HG03565 (cell line): ENCODE measurements at regions not wholly inside any gene's neighbourhood (a gene's known extent, or its start where the extent isn't known, plus 50 kb on each side); places are given as distances from the start of the nearest gene placed in this dataset.
"Not testable (repeated sequence)": the region's sequence is repeated elsewhere in the genome, so short reads cannot be mapped to it uniquely, and the experiment has no call there.

ENCODE experiments used
- ATAC-seq: cut with Tn5 transposase; IDR thresholded peaks from one replicate; pipeline ENCODE4 v1.9.1; 2021; ENCODE audit warnings: mild to moderate bottlenecking, moderate library complexity; ENCODE audit not compliant: unreplicated experiment

DNA sequence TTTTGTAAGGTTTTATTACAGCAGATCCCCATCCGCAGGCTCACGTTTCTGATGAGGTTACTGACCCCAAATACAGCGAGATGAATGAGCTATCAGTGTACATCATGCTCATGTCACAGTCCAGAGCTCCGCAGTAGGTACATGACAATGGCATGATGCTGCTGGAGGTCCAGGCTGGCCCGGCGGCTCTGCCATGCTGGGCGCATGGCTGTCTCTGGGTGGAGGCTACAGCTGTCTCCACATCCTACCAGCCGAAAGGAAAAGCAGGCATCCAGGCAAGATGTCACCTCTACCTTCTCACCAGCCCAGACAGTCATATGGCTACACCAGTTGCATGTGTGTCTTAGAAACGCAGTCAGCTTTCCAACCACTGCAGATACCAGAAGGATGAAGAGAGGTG lies 90.9 kb upstream of the RNF32 start:
- no peak for ATAC-seq

DNA sequence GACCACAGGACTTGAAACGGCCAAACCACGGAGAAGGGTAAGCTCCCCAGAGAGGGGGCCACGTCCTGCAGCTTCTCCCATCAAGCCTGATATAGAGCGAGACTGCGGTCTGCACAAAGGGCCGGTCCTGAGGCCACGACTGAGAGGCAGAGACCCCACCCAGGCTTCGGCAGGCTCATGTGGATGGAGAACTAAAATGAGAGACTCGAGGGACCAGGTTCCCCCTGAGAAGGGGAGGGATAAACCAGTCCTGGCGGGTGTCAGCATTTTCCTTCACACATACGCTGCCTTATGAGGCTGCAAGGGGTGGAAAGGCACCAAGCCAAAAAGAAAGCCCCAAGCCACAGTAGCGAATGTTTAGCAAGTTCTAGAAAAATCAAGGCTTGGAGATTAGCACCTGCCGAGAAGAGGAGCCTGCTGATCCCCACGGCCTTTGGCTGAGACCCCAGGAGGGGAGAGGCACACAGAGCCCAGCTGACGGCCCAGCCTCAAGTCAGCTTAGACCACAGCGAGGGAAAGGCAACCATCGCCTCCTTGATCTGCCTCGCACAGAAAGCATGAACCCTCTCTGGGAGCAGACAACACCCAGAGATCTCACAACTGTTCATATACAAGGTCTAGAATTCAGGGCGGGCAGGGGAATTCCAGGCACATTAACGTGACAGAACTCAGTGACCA lies 92.6 kb upstream of the RNF32 start:
- ATAC-seq: no peak

GRCh38 chr7:156545979-156546378 lies 94.6 kb upstream of the RNF32 start:
- ATAC-seq: no peak

- ATAC-seq: no peak
These were observed 95.5 kb upstream of the RNF32 start for GRCh38 chr7:156544919-156545715.

DNA sequence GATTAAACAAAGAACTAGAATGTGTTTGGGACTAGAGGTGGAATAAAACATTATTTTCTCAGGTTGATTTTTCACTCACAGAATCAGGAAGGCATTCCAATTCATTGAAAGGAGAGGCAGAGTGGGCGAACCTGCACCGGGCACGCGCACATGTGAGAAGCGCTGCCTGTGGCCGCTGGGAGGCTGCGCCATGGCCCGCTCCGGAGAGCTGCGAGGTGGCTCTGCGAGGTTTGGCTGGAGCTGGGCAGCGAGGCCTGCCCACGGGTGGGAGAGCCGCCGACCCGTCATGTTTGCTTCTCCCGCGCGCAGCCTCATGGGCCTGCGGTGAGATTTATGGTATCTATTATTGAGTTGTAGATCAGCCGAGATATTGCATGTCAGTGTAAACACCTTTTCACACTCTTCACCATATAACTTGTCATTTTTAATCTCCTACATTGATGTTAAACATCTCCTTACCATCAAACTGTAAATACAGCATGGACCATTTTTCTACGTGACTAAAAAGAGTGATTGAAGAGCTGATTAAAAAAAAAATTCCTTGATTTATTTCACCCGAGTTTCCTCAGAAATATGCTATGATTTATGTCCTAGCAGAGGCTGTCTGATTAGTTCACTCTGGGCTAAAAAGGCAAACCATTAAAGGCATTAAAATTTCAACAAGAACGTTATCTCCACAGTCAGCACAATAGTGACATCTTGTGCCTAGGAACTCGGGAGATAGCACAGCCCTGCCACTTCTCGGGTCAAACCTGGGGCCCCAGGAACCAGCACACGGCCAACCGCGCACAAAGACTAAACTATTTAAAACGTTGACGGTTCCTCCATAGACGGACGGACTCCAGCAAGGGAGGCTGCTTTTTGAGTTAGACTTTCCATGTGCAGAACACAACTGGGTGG lies 96.6 kb upstream of the RNF32 start:
- no peak for ATAC-seq

DNA sequence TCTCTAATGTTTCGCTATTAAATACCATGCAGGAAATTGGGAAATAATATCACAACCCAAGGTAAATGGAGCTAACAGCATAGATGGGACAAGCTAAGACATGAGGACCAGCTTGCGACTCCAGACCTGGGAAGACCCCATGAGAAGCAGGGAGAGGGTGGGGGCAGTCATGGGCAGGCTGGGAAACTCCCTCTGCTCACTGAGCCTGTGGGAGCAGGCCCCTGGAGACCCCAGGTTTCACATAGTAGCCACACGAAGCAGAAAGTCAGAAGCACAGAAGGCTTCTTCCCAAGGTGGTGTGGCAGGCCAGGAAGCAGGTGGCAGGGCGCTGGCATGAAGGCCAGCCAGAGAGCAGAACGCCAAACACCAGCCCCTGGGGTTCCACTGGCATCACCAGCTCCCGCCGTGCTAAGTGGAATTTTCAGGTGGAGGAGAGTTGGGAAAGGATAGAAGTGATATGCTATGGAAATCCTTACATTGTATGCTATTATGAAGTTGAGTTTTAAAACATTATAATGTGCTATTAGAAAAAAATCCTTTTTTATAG lies 99.9 kb upstream of the RNF32 start:
- no peak for ATAC-seq

DNA sequence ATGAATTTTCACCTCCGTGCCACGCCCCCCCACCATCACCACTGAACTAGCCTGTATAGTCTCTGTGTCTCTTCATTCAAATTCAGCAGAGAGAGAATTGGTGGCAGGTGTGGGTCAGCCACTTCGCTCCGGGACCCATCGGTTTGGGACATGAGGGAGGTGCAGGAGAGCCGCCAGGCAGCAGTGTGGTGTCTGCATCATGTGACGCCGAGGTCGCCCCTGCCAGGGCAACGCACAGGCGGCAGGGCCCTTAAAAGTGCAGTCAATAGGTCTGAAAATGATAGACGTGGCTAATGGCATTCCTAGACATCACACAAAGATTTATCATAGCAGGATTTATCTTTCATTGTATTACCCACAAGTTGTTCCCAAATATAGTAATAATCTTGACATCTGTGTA lies 100.6 kb upstream of the RNF32 start:
- ATAC-seq: no peak

DNA sequence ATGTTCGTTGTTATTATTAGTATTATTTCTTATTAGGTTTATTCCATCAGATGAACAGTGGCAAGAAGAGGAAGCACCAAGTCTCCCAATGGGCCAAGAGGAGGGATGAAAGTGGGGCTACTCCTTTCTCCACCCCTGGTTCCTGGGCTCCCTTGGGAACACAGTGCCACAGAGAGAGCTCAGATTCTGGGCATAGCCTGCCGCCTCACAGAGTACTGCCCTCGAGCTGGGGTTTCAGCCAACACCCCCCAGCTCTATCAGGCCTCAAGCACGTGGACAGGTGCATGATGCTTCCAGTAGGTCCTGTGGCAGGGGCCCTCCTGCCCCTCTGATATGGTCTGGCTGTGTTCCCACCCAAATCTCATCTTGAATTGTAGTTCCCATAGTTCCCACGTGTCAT lies 103.6 kb upstream of the RNF32 start:
- ATAC-seq: no peak

DNA sequence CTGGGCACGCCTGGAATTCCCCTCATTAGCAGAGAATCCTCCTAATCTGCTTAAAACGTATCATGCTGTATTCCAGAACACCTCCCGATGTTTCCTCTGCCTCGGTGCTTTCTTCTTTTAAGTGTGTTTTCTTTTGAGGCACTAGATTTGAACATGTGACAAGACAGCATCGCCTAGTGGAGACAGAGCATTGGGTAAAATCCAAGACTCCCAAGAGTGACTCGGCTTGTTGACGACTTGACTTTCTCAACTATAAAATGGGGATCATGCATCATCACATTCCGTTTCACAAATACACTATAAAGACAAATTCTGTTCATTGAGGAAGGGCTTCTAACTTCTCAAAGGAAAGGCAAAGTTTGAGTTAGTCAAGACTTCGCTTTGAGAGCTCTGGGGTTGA lies 105.6 kb upstream of the RNF32 start:
- ATAC-seq: no peak

DNA sequence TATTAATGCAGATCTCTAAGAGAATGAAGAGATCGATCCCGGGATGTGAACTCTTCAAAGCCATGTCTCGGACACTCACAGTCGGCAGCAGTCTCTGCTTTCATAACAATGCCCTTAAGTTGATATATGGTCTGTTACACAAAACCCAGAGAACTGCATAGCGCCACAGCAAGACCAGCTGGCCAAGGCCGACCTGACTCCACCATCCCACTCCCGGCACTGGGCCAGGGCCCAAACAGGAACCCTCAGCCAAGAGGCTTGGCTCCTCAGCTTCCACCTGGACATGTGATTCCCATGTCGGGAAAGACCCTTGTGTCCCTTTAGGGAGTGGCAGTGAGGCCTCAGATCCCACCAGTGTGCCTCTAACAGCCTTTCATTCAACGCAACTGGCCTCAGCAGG lies 106.6 kb upstream of the RNF32 start:
- no peak for ATAC-seq

GRCh38 chr7:156533420-156533819 lies 107.2 kb upstream of the RNF32 start:
- ATAC-seq: no peak

DNA sequence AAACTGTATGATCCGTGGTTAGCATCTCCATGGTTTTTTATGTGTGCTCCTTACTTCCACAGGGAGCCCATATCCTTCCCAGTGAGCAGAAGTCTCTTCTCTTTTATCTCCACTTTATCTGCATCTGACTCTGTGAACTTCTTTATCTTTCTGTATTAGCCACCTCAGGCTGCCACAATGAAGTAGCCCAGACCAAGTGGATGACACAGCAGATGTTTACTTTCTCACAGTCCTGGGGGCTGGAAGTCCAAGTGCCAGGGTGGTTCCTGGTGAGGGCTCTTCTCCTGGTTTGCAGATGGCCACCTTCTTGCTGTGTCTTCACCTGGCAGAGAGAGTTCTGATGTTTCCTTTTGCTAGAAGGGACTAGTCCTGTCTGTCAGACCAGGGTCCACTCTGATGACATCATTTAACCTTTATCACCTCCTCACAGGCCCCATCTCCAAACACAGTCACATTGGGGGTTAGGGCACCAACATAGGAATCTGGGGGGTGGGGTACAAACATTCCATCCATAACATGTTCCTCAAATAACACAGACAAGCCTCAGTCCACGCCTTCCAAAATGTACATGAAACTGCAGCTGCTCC lies 108.5 kb upstream of the RNF32 start:
- no peak for ATAC-seq

GRCh38 chr7:156529956-156530355 lies 110.6 kb upstream of the RNF32 start:
- ATAC-seq: no peak

GRCh38 chr7:156527458-156527890 lies 113.1 kb upstream of the RNF32 start:
- ATAC-seq: no peak

- ATAC-seq: no peak
These were observed 115.6 kb upstream of the RNF32 start for GRCh38 chr7:156524818-156525597.

DNA sequence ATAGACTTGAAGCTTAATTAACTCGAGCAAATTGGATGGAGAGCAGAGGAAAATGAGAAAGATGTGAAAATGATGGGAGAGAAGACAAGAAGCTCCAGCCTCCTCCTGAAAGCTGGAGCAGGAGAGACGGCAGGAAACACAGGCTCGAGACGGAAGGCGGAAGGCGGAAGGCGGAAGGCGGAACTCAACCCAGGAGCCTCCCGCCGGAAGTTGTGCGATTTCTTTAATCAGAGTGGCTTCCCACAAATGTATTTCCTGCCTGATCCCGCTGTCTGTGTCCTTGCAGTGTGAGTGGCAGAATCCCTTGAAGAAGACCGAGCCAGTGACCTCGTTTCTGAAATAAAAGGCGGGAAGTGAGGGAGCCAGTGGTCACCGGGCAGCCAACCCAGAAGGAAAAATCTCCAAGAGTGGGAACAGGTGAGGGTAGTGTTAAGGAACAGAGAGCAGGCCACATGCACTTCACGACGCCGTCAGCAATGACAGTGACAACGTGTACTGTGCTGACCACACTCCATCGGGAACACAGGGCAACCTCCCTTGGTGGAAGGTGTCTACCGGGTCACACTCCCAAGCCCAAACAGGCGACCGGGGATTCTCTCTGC lies 117.0 kb upstream of the RNF32 start:
- ATAC-seq: no peak

- no peak for ATAC-seq
These were observed 117.8 kb upstream of the RNF32 start for GRCh38 chr7:156522801-156523200.

DNA sequence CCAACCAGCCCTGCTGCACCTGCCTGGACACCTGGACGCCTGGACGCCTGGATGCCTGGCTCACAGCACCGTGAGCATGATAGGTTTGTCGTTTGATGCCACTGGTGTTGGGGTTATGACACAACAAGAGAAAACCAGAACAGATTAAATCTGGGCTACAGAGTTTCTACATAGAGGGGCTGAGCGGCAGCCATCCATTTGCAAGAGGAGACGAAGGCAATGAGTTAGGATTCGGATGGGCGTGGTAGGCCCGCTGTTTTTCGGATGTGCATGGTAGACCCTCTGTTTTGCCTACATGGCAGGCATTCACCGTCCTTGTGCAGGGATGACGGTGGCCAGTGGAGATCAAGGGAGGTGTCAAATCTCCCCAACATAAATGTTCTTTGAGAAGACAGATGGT lies 121.5 kb upstream of the RNF32 start:
- no peak for ATAC-seq

DNA sequence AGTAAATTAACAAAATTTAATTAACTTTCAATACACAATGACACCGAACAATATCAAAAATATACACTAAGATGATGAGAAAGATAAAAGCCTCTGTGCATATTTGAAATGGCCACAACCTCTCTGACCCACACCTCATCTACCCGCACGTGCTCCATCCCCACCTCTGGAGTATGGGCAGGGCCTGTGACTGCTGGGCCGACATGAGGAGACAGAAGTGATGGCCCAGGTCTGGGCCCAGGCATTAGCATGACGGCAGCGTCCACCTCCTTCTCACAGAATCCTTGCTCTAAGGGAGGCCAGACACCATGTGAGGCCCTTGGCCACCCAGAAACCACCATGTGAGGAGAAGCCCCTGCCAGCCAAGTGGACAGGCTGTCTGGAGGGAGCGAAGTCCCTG lies 122.1 kb upstream of the RNF32 start:
- ATAC-seq: no peak

GRCh38 chr7:156517858-156518257 lies 122.7 kb upstream of the RNF32 start:
- ATAC-seq: not testable (repeated sequence)
